ENCODE measurements at regions not wholly inside any gene's neighbourhood (a gene's known extent, or its start where the extent isn't known, plus 50 kb on each side); places are given as distances from the start of the nearest gene placed in this dataset.

- TF ChIP-seq CTCF (conservative IDR thresholded peaks at IDR 0.05) = no peak
- H2BK12ac ChIP-seq (ENCODE audit: insufficient read length, low read depth, low read length) = no peak overlapping the region
- H3K14ac ChIP-seq (ENCODE audit: insufficient read depth, low read length) = no peak overlapping the region
- no peak overlapping the region for H3K23ac ChIP-seq (ENCODE audit: insufficient read length, low read depth, low read length)
- H3K9me3 Mint-ChIP-seq = peaks cover 8 to 10% of the 10 kb centered on the region in 2 experiments; a peak in 4 of 5 replicates
- no peak overlapping the region for H4K8ac ChIP-seq (replicated peaks; ENCODE audit: insufficient read length, low read depth, low read length)
- DNase-seq = no peak
- no peak overlapping the region for H4K91ac ChIP-seq (ENCODE audit: insufficient read length, low read depth, low read length)
- no peak overlapping the region for H2BK5ac ChIP-seq (ENCODE audit: insufficient read length, low read length)
- no peak overlapping the region for H3K4me3 Mint-ChIP-seq
- no peaks in the 10 kb centered on the region for H3K23me2 ChIP-seq (ENCODE audit: insufficient read length, low read depth, low read length, poor library complexity, severe bottlenecking)
- no peaks in the 10 kb centered on the region for H3K27me3 ChIP-seq (ENCODE audit: insufficient read depth, low read length)
- no peak overlapping the region for H2AFZ ChIP-seq (ENCODE audit: low read length)
- no peaks in the 10 kb centered on the region; the same call in 1 of the 2 replicates for H3K4me1 ChIP-seq (ENCODE audit: insufficient read depth, low read length)
- no peaks in the 10 kb centered on the region for H3K9me3 ChIP-seq (ENCODE audit: control insufficient read depth, low read depth, low read length)
- H3K4ac ChIP-seq (ENCODE audit: low read depth, low read length) = no peak overlapping the region
- H3K9ac ChIP-seq (ENCODE audit: extremely low read depth, insufficient read length, low read length) = no peak overlapping the region
- no peak overlapping the region for H3K56ac ChIP-seq (ENCODE audit: insufficient read length, low read depth, low read length)
- H3K4me2 ChIP-seq (ENCODE audit: insufficient read depth, insufficient read length, low read length) = no peak overlapping the region
- H3K4me1 Mint-ChIP-seq = 0 out of 4 replicates have a peak, but pooled peaks cover 0 to 5% of the 10 kb centered on the region in 2 experiments
- H3K79me2 ChIP-seq (ENCODE audit: insufficient read depth, low read length) = no peaks in the 10 kb centered on the region
- H2AK5ac ChIP-seq (ENCODE audit: insufficient read length, low read length) = no peak overlapping the region
- no peaks in the 10 kb centered on the region for H4K20me1 ChIP-seq (ENCODE audit: control insufficient read depth, insufficient read depth, insufficient read length)
- no peaks in the 10 kb centered on the region for H3K79me1 ChIP-seq (ENCODE audit: insufficient read depth, low read depth, low read length, poor library complexity, severe bottlenecking)
- no peak overlapping the region for H3K18ac ChIP-seq (ENCODE audit: insufficient read length, low read depth, low read length)
- H3K27me3 Mint-ChIP-seq (ENCODE audit: low read depth) = peaks cover 24% of the 10 kb centered on the region
- no CpG with 5 or more reads among the region's 3 CpGs for WGBS (ENCODE audit: extremely low coverage, insufficient read length, low lambda C conversion rate)
- H3T11ph ChIP-seq (ENCODE audit: low read length) = no peak overlapping the region
- no peak overlapping the region for H2BK20ac ChIP-seq (ENCODE audit: low read depth, low read length, poor library complexity, severe bottlenecking)
- H3K27ac ChIP-seq (ENCODE audit: insufficient read length, low read depth, low read length) = no peak overlapping the region
- no peak overlapping the region for H2BK15ac ChIP-seq (ENCODE audit: low read depth, low read length)
- H3K36me3 Mint-ChIP-seq (ENCODE audit: insufficient read depth in 1 of 3, low read depth in 3 of 3) = peaks cover 5 to 11% (median 6%) of the 10 kb centered on the region in 3 experiments; a peak in 5 of 7 replicates
- H2BK120ac ChIP-seq (ENCODE audit: low read depth, low read length, poor library complexity, severe bottlenecking) = no peak overlapping the region
- H3K27ac Mint-ChIP-seq = no peak overlapping the region
- H4K5ac ChIP-seq (ENCODE audit: insufficient read length, low read depth, low read length) = no peak overlapping the region
These were observed 120.5 kb downstream of the UCHL1 start for GRCh38 chr4:41377196-41377595.
